NOMO-1 treated with dmso at 0.1 percent for 144 hours (cell line): ENCODE measurements at regions not wholly inside any gene's neighbourhood (a gene's known extent, or its start where the extent isn't known, plus 50 kb on each side); places are given as distances from the start of the nearest gene placed in this dataset.

Source experiments
- DNase-seq: peaks from one replicate; lab custom pipeline; 2025; ENCODE audit not compliant: unreplicated experiment; lab: John Stamatoyannopoulos, UW

DNA sequence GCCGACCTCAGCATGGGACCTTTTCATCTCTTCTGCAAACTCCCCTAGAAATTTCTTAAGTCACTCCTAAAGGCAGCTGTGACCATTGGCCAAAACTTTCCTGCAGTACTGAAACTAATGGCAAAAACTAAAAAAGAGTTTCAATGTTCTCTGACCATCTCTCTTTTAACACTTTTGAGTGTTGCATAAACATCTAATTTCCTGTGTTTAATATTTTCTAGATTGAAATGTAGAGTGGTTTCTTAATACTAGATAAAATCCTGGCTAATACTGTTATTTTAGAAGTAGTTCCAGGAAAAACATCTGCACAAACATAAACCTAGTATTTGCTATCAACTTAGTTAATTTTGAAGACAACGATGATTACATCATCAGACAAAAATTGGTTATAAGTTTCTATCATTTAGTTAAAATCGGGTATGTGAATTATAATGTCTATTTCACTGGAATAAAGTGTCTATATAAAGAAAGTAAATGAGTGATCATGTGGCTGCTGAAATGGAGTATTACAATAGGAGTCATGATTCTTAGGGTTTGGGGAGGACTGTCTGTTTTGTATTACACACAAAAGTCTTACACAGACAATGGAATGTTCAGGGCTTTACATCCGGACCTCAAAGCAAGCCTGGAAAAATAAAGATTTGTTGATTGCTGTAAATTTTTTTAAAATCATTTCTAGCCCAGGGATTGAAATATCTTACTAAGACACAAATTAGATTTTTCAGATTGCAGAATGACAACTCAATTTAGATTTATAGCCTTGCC is 1323.4 kb downstream of the C4orf33 start:
- DNase-seq = no peak

GRCh38 chr4:130422261-130422660 is 1326.3 kb downstream of the C4orf33 start:
- no peak for DNase-seq

GRCh38 chr4:130424211-130424610 is 1328.3 kb downstream of the C4orf33 start:
- no peak for DNase-seq

DNA sequence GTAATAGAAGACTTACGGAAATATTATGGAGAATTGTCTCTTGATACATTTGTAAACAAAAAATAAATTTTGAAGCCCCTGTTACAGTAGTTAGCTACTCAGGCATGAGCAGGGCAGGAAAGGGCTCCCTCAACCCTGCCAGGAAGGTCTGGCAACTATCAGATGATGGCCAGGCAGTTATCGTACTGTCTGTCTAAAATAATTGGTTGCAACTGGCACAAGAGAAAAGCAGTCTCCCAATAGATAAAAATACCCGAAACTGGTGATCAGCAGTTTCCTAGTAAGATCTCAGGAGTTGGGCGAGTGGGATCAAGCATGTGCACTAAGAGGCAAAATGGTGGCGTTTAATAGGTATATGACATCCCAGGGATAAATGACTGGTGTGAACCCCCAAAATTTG is 1336.3 kb downstream of the C4orf33 start:
- DNase-seq = no peak

- DNase-seq = no peak
Observed at GRCh38 chr4:130449741-130450140, 1353.8 kb downstream of the C4orf33 start.

DNA sequence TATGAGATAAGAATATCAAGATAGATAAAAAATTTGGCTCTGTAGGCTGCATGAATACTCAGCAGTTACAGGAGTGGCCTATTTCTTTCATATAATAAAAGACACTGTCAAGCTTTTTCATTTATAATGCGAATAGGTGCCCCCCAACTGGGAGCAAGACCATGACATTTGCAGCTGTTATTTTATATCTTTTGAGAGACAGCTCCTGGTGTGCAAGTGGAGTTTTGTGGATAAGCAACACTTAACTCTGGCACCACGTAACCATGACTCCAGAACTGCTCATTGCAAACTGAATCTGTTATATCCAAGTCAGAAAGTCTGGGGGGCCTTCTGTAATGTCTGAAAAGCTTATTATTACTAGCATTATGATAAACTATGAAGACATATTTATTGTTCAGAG is 1372.4 kb downstream of the C4orf33 start:
- no peak for DNase-seq

- DNase-seq = no peak
Observed at GRCh38 chr4:130478406-130478805, 1382.5 kb downstream of the C4orf33 start.

DNA sequence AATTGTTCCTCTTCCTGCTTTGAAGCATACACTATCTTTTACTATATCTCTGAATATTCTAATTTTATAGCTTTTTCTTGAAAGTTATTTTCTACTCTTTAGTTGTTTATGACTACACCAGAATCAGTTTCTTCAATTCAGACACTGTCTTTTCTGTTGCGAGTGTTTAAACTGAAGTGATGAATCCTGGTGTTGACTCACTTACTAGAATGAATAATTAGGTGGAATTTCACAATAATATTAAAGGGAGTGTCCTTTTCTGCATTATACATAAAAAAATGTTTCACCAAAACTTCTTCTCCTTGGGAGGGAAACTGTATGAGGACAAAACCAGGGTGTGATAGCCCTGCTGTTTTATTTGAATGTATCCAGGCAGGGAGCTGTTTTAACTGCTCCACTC is 1383.1 kb downstream of the C4orf33 start:
- no peak for DNase-seq

GRCh38 chr4:130479674-130480073 is 1383.7 kb downstream of the C4orf33 start:
- DNase-seq = no peak

- no peak for DNase-seq
Observed at GRCh38 chr4:130484826-130485225, 1388.9 kb downstream of the C4orf33 start.

DNA sequence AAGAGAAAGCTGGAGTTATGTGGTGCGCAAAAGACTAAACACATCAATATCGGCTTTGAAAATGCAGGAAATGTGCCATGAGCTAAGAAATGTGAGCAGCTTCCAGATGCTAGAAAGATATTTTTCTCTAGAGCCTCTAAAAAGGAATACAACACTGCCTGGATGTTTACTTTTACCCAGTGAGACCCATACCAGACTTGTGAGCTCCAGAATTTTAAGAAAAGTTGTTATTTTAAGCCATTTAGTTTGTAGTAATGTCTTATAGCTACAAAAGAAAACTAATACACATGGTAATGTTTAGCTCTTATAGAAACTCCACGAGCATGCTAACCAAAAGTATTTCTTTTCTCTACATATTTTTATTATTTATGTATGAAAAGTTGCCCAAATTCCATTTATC is 1389.4 kb downstream of the C4orf33 start:
- no peak for DNase-seq

DNA sequence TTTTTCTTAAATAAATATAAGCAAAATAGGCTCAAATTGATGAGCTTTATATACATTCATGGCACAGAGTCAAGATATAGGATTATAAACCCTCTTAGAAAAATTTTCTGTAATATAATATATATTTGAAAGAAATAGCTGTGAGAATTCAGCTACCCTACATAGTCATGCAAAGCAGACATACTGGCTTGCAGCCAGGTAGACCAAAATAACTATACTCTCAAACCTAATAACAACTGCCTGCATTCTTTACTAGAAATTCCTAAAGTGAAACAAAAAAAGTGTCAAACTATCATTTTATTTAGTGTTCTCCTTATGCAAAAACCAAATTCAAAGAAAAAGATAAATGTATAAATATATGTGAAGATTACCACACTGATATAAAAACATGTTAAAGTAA is 1390.2 kb downstream of the C4orf33 start:
- no peak for DNase-seq

DNA sequence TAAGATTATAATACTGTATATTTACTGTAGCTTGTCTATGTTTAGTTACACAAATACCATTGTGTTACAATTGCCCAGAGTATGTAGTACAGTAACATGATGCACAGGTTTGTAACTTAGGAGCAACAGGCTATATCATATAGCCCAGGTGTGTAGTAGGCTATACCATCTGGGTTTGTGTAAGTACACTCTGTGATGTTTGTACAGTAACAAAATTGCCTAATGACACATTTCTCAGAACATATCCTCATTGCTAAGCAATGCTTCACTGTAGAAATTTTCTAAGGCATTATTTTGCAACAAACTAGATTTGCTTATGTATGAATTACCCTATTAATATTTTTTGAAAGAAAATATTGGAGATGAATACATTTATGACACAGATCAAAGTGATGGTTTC is 1390.9 kb downstream of the C4orf33 start:
- DNase-seq = no peak

DNA sequence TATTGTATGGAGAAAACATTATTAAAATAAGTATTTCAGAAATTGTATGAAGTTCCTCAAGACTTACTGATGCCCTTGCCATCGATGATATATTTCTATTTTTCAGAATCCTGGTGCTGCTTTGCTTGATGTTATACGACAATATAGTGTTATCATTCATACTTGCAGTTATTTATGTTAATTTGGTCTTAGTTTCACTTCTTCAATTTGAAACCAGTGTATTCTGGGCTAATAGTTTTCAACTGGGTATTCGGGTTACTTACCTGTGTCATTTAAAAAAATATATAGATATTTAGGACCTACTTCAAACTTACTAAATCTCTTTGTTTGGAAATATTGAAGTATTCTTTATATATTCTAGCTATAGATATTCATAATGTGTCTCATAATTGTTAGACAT is 1414.7 kb downstream of the C4orf33 start:
- no peak for DNase-seq

DNA sequence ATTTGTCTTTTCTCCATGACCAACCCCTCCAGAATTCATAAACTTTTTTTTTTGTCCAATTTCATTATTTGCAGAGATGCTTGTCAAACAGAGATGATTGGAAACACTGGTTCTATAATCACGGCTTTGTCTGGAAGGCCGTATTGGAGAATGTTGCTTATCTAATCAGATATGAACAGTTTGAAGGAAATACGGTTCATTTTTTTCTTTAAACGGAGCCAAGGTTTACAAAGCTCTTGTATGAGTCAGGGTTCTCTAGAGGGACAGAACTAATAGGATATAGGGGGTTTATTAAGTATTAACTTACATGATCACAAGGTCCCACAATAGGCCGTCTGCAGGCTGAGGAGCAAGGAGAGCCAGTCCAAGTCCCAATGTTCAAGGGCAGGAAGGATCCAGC is 1415.8 kb downstream of the C4orf33 start:
- DNase-seq = no peak

- no peak for DNase-seq
Observed at GRCh38 chr4:130524057-130524456, 1428.1 kb downstream of the C4orf33 start.

GRCh38 chr4:130530505-130530904 is 1434.6 kb downstream of the C4orf33 start:
- no peak for DNase-seq

- DNase-seq = no peak
Observed at GRCh38 chr4:130534651-130535050, 1438.7 kb downstream of the C4orf33 start.

- no peak for DNase-seq
Observed at GRCh38 chr4:130542953-130543352, 1447.0 kb downstream of the C4orf33 start.

GRCh38 chr4:130545171-130545570 is 1449.2 kb downstream of the C4orf33 start:
- no peak for DNase-seq

- DNase-seq = no peak
Observed at GRCh38 chr4:130545596-130545995, 1449.6 kb downstream of the C4orf33 start.

GRCh38 chr4:130559268-130559667 is 1463.3 kb downstream of the C4orf33 start:
- DNase-seq = no peak

DNA sequence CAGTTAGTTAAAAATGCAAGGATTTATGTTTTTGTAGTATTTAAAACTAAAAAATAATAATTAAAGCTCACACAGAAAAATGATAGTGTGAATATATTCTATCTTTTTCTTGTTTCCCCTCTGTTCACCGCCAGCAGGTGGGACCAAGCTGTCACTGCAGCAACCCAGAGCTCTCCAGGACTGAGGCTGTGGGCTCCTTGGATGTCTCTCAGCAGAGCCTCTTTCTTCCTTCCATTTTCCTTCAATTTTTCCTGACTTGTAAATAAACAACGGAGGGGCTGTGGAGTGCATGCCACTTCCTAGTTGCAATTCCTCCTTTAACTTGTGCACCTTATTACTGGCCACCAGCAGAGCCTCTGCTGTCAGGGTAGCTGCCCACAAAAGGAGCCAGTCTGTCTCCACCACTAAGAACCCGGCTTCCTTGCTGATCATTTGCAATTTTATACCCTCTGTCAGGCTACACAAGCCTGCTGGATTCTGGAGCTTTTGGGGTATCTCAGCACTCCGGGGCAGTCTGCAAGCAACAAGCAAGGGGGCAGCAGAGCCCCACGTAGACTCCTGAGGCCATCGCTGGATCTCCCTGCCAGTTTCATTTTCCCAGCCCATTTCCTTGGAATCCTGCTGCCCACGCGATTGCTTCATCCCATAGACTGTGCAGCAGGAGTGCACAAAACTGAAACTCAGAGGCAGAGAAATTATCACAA is 1467.4 kb downstream of the C4orf33 start:
- no peak for DNase-seq
